Suprapubic skin (tissue), 4 donors: ENCODE measurements at regions not wholly inside any gene's neighbourhood (a gene's known extent, or its start where the extent isn't known, plus 50 kb on each side); places are given as distances from the start of the nearest gene placed in this dataset.

Experiments used
- POLR2A ChIP-seq, 2 donors: fragments of 450-650 bp; IDR thresholded peaks; one replicate each; pipeline ENCODE4 v1.6.1; 2017; ENCODE audit warnings: antibody characterized with exemption in 2 of 2, mild to moderate bottlenecking in 2 of 2, moderate library complexity in 2 of 2
- POLR2AphosphoS5 ChIP-seq, 3 donors: sonication (generic); formaldehyde crosslinking; IDR thresholded peaks; one replicate each; pipeline ENCODE4 v1.6.1; 2017; ENCODE audit warnings: antibody characterized with exemption in 3 of 3
- TF ChIP-seq, protein P1 (sequence below), 2 donors: fragments of 200-600 bp in 1 of 2; fragments of 450-650 bp in 1 of 2; sonication (generic) in 1 of 2; IDR thresholded peaks; one replicate each; pipeline ENCODE4 v1.5.1; 2016 to 2019; ENCODE audit warnings: antibody characterized with exemption in 2 of 2, mild to moderate bottlenecking in 1 of 2, moderate library complexity in 1 of 2

DNA sequence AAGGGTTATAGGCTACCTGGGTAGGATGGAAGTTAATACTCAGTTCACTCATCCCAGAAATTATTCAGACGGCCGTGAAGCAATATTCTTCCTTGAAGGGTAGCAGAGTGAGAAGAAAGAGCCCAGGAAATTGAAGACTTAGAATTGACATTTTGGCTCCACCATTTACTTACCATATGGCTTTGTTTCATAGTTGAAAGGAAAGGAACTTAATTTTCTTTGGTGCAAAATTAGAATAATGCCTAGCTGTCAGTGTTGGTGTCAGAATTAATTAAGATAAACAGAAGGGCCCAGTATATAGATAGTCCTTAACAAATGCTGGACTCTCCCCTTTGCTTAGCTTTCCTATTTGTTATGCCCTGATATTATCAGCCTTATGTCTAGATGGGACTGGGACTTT is 263.2 kb downstream of the KCNJ3 start:
- TF ChIP-seq, protein P1, sequence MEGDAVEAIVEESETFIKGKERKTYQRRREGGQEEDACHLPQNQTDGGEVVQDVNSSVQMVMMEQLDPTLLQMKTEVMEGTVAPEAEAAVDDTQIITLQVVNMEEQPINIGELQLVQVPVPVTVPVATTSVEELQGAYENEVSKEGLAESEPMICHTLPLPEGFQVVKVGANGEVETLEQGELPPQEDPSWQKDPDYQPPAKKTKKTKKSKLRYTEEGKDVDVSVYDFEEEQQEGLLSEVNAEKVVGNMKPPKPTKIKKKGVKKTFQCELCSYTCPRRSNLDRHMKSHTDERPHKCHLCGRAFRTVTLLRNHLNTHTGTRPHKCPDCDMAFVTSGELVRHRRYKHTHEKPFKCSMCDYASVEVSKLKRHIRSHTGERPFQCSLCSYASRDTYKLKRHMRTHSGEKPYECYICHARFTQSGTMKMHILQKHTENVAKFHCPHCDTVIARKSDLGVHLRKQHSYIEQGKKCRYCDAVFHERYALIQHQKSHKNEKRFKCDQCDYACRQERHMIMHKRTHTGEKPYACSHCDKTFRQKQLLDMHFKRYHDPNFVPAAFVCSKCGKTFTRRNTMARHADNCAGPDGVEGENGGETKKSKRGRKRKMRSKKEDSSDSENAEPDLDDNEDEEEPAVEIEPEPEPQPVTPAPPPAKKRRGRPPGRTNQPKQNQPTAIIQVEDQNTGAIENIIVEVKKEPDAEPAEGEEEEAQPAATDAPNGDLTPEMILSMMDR (IDR thresholded peaks at IDR 0.05), result no peak
- TF ChIP-seq POLR2AphosphoS5 (IDR thresholded peaks at IDR 0.05) (no peak), POLR2A (IDR thresholded peaks at IDR 0.05) (no peak)
